Keratinocyte (primary cell): ENCODE measurements at regions not wholly inside any gene's neighbourhood (a gene's known extent, or its start where the extent isn't known, plus 50 kb on each side); places are given as distances from the start of the nearest gene placed in this dataset.

Experiments used
- EZH2 ChIP-seq: IDR thresholded peaks from one replicate; pipeline ENCODE4 v1.6.1; 2012; ENCODE audit warnings: inconsistent platforms, mild to moderate bottlenecking, low read length, moderate library complexity
- TF ChIP-seq, protein P1 (sequence below), 3 experiments: IDR thresholded peaks in 1 of 3; conservative IDR thresholded peaks in 1 of 3; optimal IDR thresholded peaks in 1 of 3; 2 replicates in 2 of 3; 3 replicates in 1 of 3; pipeline versions ENCODE3 to v1.5.1; 2011; ENCODE audit warnings: low read length in 3 of 3, mild to moderate bottlenecking in 3 of 3, moderate library complexity in 2 of 3, control low read depth in 1 of 3, inconsistent platforms in 1 of 3; ENCODE audit not compliant: insufficient read depth in 2 of 3; ENCODE audit errors: extremely low read depth in 1 of 3

DNA sequence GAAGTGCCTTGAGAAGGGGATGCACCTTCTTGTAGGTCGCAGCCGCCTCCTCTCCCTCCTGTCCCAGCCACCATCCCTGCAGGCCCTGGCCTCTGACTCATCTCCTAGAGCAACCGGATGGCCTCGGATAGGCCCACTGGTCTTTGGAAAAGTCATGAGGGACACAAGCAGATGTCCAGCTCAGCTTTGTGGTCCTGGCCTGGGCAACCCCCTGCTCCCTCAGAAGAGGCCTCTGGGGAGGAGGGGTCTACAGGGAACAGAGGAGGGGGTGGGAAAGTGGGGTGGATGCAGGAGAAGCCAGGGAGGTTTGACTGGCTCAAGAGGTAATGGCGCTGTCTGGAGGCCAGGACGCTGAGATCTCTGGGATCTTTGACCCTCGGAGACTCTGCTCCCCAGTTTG, 259.2 kb upstream of the TLE3 start:
- no peak for TF ChIP-seq EZH2
- TF ChIP-seq, protein P1, sequence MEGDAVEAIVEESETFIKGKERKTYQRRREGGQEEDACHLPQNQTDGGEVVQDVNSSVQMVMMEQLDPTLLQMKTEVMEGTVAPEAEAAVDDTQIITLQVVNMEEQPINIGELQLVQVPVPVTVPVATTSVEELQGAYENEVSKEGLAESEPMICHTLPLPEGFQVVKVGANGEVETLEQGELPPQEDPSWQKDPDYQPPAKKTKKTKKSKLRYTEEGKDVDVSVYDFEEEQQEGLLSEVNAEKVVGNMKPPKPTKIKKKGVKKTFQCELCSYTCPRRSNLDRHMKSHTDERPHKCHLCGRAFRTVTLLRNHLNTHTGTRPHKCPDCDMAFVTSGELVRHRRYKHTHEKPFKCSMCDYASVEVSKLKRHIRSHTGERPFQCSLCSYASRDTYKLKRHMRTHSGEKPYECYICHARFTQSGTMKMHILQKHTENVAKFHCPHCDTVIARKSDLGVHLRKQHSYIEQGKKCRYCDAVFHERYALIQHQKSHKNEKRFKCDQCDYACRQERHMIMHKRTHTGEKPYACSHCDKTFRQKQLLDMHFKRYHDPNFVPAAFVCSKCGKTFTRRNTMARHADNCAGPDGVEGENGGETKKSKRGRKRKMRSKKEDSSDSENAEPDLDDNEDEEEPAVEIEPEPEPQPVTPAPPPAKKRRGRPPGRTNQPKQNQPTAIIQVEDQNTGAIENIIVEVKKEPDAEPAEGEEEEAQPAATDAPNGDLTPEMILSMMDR (optimal IDR thresholded peaks at IDR 0.05 in 1 of 3, IDR thresholded peaks at IDR 0.05 in 1 of 3, conservative IDR thresholded peaks at IDR 0.05 in 1 of 3; ENCODE audit: extremely low read depth in 1 of 3, insufficient read depth in 2 of 3, low read length in 3 of 3) = no peak
